ENCODE measurements at regions not wholly inside any gene's neighbourhood (a gene's known extent, or its start where the extent isn't known, plus 50 kb on each side); places are given as distances from the start of the nearest gene placed in this dataset.

GRCh38 chr4:125714845-125715244 lies 400.1 kb downstream of the FAT4 start:
- ATAC-seq (no peak), DNase-seq (ENCODE audit: low spot score) (no peak), FAIRE-seq (no peak)
- Histone ChIP-seq H3K27me3 (ENCODE audit: control insufficient read depth in 1 of 2, insufficient read depth in 2 of 2, low read length in 2 of 2) (no peaks in the 10 kb centered on the region), H3K27ac (ENCODE audit: extremely low read length, insufficient read depth, low read length) (no peak overlapping the region), H3K4me1 (ENCODE audit: insufficient read depth, low read length) (peaks cover 2% of the 10 kb centered on the region; the same call in 1 of the 2 replicates), H3K36me3 (replicated peaks in 1 of 2; ENCODE audit: control insufficient read depth in 1 of 2, insufficient read depth in 2 of 2, low read length in 2 of 2) (no peaks in the 10 kb centered on the region), H3K9me3 (ENCODE audit: low read length) (no peaks in the 10 kb centered on the region), H3K9ac (ENCODE audit: insufficient read depth, low read depth, low read length) (no peak overlapping the region), H2AFZ (ENCODE audit: low read length) (no peak overlapping the region), H3K4me3 (replicated peaks in 1 of 3; ENCODE audit: insufficient read depth in 1 of 3, low read depth in 2 of 3, low read length in 3 of 3) (no peak overlapping the region), H3K4me2 (ENCODE audit: low read depth, low read length) (no peak overlapping the region), H3K79me2 (ENCODE audit: insufficient read depth, low read length) (no peaks in the 10 kb centered on the region), H4K20me1 (ENCODE audit: insufficient read depth, low read length) (no peaks in the 10 kb centered on the region)
- in situ Hi-C loops (cut with HindIII; ENCODE audit: extremely low pct_ligation_motif_present, low pct_unique_long_range_greater_than_20kb): no loop called here
- intact Hi-C loops (cut with micrococcal nuclease; ENCODE audit: unreplicated experiment): no loop called here
- no TSS peak for BruUV-seq (replicated peaks)
- CTCF ChIA-PET (ENCODE audit: low intra/inter-chr PET ratio, low total read pairs): no interaction called here
- POLR2A ChIA-PET: no interaction called here
- TF ChIP-seq CBFB (CRISPR knock-in tag; IDR thresholded peaks at IDR 0.05): no peak
- TF ChIP-seq MLLT10 (CRISPR knock-in tag; IDR thresholded peaks at IDR 0.05): no peak
- no peak for TF ChIP-seq NCOA2 (CRISPR knock-in tag; IDR thresholded peaks at IDR 0.05)
- TF ChIP-seq NONO (IDR thresholded peaks at IDR 0.05): no peak
- TF ChIP-seq NONO (CRISPR knock-in tag; conservative IDR thresholded peaks at IDR 0.05): no peak
- TF ChIP-seq TBX3 (IDR thresholded peaks at IDR 0.05; ENCODE audit: borderline replicate concordance): no peak
- TF ChIP-seq ZFP41 (CRISPR knock-in tag; IDR thresholded peaks at IDR 0.05; ENCODE audit: borderline replicate concordance): no peak
- no peak for TF ChIP-seq ZSCAN29 (CRISPR knock-in tag; conservative IDR thresholded peaks at IDR 0.05)
- TF ChIP-seq NAIF1 (CRISPR knock-in tag; IDR thresholded peaks at IDR 0.05; ENCODE audit: borderline replicate concordance): no peak
- no peak for TF ChIP-seq AGO1 (IDR thresholded peaks at IDR 0.05; ENCODE audit: low read depth, low read length, poor library complexity, severe bottlenecking)
- TF ChIP-seq TOE1 (CRISPR knock-in tag; IDR thresholded peaks at IDR 0.05): no peak
- TF ChIP-seq NCOA1 (CRISPR knock-in tag; IDR thresholded peaks at IDR 0.05): no peak
- no peak for TF ChIP-seq ZNF121 (CRISPR knock-in tag; IDR thresholded peaks at IDR 0.05)
- no peak for TF ChIP-seq ZNF235 (CRISPR knock-in tag; IDR thresholded peaks at IDR 0.05; ENCODE audit: borderline replicate concordance)
